Neural progenitor cell (in vitro differentiated cells): ENCODE measurements at regions not wholly inside any gene's neighbourhood (a gene's known extent, or its start where the extent isn't known, plus 50 kb on each side); places are given as distances from the start of the nearest gene placed in this dataset.

Source experiments
- DNase-seq: peaks from one replicate; pipeline ENCODE4 v3.0.0-alpha.2; 2016; ENCODE audit warnings: low spot score
- H2AFZ ChIP-seq: fragments of 200-600 bp; sonication (generic); replicated peaks from 2 replicates; pipeline ENCODE4 v1.6.1; 2016; ENCODE audit warnings: antibody characterized with exemption
- H3F3A ChIP-seq: fragments of 200-600 bp; sonication (generic); 2 replicates; pipeline ENCODE4 v1.6.1; 2016; ENCODE audit warnings: antibody characterized with exemption, low read depth
- H3K27ac ChIP-seq: fragments of 200-600 bp; sonication (generic); 2 replicates; pipeline ENCODE4 v1.5.1; 2016; ENCODE audit warnings: mild to moderate bottlenecking
- H3K27me3 ChIP-seq: fragments of 200-600 bp; sonication (generic); 2 replicates; pipeline ENCODE4 v1.6.1; 2016; ENCODE audit warnings: mild to moderate bottlenecking, moderate library complexity
- H3K36me3 ChIP-seq: fragments of 200-600 bp; sonication (generic); 2 replicates; pipeline ENCODE4 v1.5.1; 2016
- H3K4me1 ChIP-seq: fragments of 200-600 bp; sonication (generic); 2 replicates; pipeline ENCODE4 v1.6.1; 2016; ENCODE audit warnings: mixed run types
- H3K4me2 ChIP-seq: fragments of 200-600 bp; sonication (generic); 2 replicates; pipeline ENCODE4 v1.6.1; 2016
- H3K4me3 ChIP-seq: fragments of 200-600 bp; sonication (generic); 2 replicates; pipeline ENCODE4 v1.5.1; 2016
- H3K79me2 ChIP-seq: fragments of 200-600 bp; sonication (generic); 2 replicates; pipeline ENCODE4 v1.6.1; 2016; ENCODE audit warnings: low read depth
- H3K9ac ChIP-seq: fragments of 200-600 bp; sonication (generic); 2 replicates; pipeline ENCODE4 v1.6.1; 2016
- H3K9me3 ChIP-seq: fragments of 200-600 bp; sonication (generic); 2 replicates; pipeline ENCODE4 v1.5.1; 2016; ENCODE audit warnings: low read depth
- H4K20me1 ChIP-seq: fragments of 200-600 bp; sonication (generic); 2 replicates; pipeline ENCODE4 v1.6.1; 2016; ENCODE audit warnings: low read depth
- H3K27ac Mint-ChIP-seq: 3 replicates; pipeline ENCODE4 v1.8.0; 2021; ENCODE audit warnings: mixed read lengths
- H3K27me3 Mint-ChIP-seq: 2 replicates; pipeline ENCODE4 v1.8.0; 2022; ENCODE audit warnings: low read depth, mild to moderate bottlenecking, inconsistent platforms, moderate library complexity, mixed read lengths; ENCODE audit not compliant: insufficient read depth
- H3K36me3 Mint-ChIP-seq: 3 replicates; pipeline ENCODE4 v1.8.0; 2021; ENCODE audit warnings: mixed read lengths
- H3K4me1 Mint-ChIP-seq: 3 replicates; pipeline ENCODE4 v1.8.0; 2021; ENCODE audit warnings: mixed read lengths
- H3K4me3 Mint-ChIP-seq: 3 replicates; pipeline ENCODE4 v1.8.0; 2021; ENCODE audit warnings: mild to moderate bottlenecking, moderate library complexity, mixed read lengths
- H3K9me3 Mint-ChIP-seq: 3 replicates; pipeline ENCODE4 v1.8.0; 2020; ENCODE audit warnings: mixed read lengths
- EZH2 ChIP-seq: fragments of 200-600 bp; sonication (generic); IDR thresholded peaks from 2 replicates; pipeline ENCODE4 v1.6.1; 2017; ENCODE audit warnings: antibody characterized with exemption, mild to moderate bottlenecking, moderate library complexity
- EZH2phosphoT487 ChIP-seq: fragments of 200-600 bp; sonication (generic); IDR thresholded peaks from 2 replicates; pipeline ENCODE4 v1.6.1; 2017; ENCODE audit warnings: antibody characterized with exemption
- TF ChIP-seq, protein P1 (sequence below): fragments of 200-600 bp; sonication (generic); IDR thresholded peaks from 2 replicates; pipeline ENCODE4 v1.5.1; 2017; ENCODE audit warnings: antibody characterized with exemption, mild to moderate bottlenecking

DNA sequence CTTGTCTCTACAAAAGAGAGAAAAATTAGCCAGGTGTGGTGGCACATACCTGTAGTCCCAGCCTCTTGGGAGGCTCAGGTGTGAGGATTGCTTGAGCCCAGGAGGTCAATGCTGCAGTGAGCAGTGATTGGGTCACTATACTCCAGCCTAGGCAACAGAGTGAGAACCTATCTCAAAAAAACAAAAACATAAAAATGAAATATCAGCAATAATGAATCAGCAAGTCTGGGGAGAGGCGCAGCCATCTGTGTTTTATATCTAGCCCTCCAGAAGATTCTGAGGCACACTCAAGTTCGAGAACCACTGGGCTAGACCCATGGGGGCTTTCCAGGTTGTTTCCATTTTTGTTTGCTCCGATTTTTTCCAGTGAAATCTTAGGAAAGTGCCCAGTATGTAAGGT, 88.1 kb upstream of the BCL6 start:
- Histone ChIP-seq H3K36me3 (no peaks in the 10 kb centered on the region), H3K79me2 (no peaks in the 10 kb centered on the region), H3K4me3 (no peak overlapping the region), H3K9me3 (no peaks in the 10 kb centered on the region), H2AFZ (no peak overlapping the region), H3K27ac (no peak overlapping the region), H3K9ac (no peak overlapping the region), H3K4me2 (no peak overlapping the region), H3F3A (no peaks in the 10 kb centered on the region), H3K4me1 (peaks cover 13% of the 10 kb centered on the region), H3K27me3 (no peaks in the 10 kb centered on the region), H4K20me1 (no peaks in the 10 kb centered on the region)
- no peak for DNase-seq
- TF ChIP-seq EZH2 (no peak), EZH2phosphoT487 (no peak)
- TF ChIP-seq, protein P1, sequence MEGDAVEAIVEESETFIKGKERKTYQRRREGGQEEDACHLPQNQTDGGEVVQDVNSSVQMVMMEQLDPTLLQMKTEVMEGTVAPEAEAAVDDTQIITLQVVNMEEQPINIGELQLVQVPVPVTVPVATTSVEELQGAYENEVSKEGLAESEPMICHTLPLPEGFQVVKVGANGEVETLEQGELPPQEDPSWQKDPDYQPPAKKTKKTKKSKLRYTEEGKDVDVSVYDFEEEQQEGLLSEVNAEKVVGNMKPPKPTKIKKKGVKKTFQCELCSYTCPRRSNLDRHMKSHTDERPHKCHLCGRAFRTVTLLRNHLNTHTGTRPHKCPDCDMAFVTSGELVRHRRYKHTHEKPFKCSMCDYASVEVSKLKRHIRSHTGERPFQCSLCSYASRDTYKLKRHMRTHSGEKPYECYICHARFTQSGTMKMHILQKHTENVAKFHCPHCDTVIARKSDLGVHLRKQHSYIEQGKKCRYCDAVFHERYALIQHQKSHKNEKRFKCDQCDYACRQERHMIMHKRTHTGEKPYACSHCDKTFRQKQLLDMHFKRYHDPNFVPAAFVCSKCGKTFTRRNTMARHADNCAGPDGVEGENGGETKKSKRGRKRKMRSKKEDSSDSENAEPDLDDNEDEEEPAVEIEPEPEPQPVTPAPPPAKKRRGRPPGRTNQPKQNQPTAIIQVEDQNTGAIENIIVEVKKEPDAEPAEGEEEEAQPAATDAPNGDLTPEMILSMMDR = no peak
- Mint-ChIP-seq H3K36me3 (no peaks in the 10 kb centered on the region), H3K27me3 (peaks cover 12% of the 10 kb centered on the region), H3K9me3 (peaks cover 6% of the 10 kb centered on the region), H3K27ac (no peak overlapping the region), H3K4me3 (no peak overlapping the region), H3K4me1 (peaks cover 11% of the 10 kb centered on the region)

DNA sequence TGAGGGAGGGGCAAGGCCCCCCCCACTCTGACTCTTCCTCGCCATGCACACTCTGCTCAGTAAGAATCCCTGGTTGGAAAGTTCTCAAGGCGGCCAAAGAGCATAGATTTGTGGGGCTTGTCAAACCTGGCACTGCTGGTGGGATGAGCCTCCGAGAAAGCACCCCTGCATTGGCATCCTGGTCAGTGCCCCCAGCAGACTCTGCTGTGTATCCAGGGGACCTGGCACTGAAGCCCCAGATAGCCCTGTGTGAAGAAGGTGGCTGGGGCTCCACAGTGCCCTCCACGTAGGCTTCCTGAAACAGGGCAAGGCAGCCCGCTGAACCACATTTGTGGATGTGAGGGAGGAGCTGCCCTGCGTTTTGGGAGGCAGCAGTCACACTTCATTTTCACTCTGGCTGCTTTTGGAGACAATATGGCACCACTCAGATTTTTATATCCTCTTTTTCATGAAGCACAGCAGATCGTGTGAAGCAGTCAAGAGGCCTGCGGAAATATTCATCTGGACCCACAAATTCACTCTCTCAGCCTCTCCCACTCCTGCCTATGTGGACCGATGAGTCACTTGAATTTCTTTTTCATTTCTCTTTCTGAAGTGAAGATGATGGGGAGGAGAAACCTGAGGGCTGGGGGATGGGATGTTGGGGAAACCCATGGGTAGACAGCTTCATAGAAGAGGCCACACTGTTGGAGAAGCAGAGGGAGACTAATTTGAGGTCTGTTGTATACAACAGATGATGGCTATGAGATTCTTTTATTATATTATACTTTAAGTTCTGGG, 88.7 kb upstream of the BCL6 start:
- TF ChIP-seq EZH2phosphoT487 = no peak
- TF ChIP-seq, protein P1 = no peak
- no peak overlapping the region for H3K27ac ChIP-seq
- no peak overlapping the region for H3K4me2 ChIP-seq
- Mint-ChIP-seq H3K4me1 (peaks cover 11% of the 10 kb centered on the region), H3K9me3 (peaks cover 6% of the 10 kb centered on the region), H3K27ac (no peak overlapping the region), H3K36me3 (no peaks in the 10 kb centered on the region), H3K27me3 (peaks cover 12% of the 10 kb centered on the region), H3K4me3 (no peak overlapping the region)
- no peak for DNase-seq
- no peak overlapping the region for H3K4me3 ChIP-seq
- no peak overlapping the region for H2AFZ ChIP-seq
- H3K4me1 ChIP-seq = peaks cover 13% of the 10 kb centered on the region
- H3K36me3 ChIP-seq = no peaks in the 10 kb centered on the region
- no peaks in the 10 kb centered on the region for H4K20me1 ChIP-seq
- no peaks in the 10 kb centered on the region for H3K27me3 ChIP-seq
- no peaks in the 10 kb centered on the region for H3K79me2 ChIP-seq
- no peaks in the 10 kb centered on the region for H3K9me3 ChIP-seq
- H3F3A ChIP-seq = no peaks in the 10 kb centered on the region
- H3K9ac ChIP-seq = no peak overlapping the region

DNA sequence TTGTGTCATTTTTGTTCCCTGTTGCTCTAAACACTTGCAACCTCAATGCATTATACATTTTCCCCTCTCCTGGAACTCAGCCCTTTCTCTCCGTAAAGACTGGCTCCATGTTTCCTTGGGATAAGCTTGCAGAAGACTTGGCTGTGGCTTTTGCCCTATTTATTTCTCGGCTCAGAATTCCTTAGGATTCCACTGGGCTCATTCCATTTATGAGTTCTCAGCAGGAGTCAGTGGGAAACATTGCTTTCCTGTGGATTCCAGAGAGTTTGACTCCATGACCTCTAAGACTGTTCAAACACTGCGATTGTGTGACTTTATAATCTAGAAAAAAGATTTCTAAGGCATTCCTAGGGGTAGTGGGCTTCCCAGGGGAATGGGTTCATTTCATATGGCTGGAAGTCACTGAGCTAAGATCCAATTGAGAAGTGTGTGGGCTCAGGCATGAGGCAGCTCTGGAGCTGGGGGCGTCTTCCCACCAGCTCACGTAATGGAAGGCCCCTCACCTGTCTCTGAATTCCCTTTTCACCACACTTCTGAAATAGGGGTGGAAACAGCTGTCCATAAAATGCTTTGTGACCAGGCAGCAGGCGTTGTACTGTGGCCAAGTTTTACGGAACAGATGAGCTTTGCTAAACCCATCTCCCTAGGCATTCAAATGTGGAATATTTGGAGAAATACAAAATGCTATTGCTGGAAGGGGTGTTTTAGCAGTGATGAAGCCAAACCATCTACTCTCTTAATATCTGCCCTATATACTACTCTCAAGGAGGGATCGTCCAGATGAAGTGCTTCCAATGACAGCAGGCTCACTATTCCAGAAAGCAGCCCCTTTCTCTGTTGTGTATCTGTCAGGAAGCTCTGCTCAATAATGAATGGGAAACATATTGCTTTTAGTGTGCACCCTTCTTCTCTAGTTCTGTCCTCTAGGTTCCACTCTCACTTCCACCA, 91.8 kb upstream of the BCL6 start:
- Mint-ChIP-seq H3K27me3 (peaks cover 12% of the 10 kb centered on the region), H3K4me3 (no peak overlapping the region), H3K27ac (peak overlapping the region; percentile 29), H3K9me3 (peaks cover 6% of the 10 kb centered on the region), H3K4me1 (peaks cover 11% of the 10 kb centered on the region), H3K36me3 (no peaks in the 10 kb centered on the region)
- Histone ChIP-seq H3K36me3 (no peaks in the 10 kb centered on the region), H3K27ac (no peak overlapping the region), H3K79me2 (no peaks in the 10 kb centered on the region), H3K4me2 (no peak overlapping the region), H3F3A (no peaks in the 10 kb centered on the region), H3K9me3 (no peaks in the 10 kb centered on the region), H3K4me1 (peaks cover 19% of the 10 kb centered on the region), H3K4me3 (no peak overlapping the region), H3K9ac (no peak overlapping the region), H3K27me3 (no peaks in the 10 kb centered on the region), H2AFZ (no peak overlapping the region), H4K20me1 (no peaks in the 10 kb centered on the region)
- TF ChIP-seq, protein P1 = no peak
- TF ChIP-seq EZH2phosphoT487 (no peak), EZH2 (no peak)
- DNase-seq = peak; percentile 35
